ENCODE measurements at regions not wholly inside any gene's neighbourhood (a gene's known extent, or its start where the extent isn't known, plus 50 kb on each side); places are given as distances from the start of the nearest gene placed in this dataset.
A peak's percentile ranks its signal among the peaks of the same experiment; 100 is the strongest.

DNA sequence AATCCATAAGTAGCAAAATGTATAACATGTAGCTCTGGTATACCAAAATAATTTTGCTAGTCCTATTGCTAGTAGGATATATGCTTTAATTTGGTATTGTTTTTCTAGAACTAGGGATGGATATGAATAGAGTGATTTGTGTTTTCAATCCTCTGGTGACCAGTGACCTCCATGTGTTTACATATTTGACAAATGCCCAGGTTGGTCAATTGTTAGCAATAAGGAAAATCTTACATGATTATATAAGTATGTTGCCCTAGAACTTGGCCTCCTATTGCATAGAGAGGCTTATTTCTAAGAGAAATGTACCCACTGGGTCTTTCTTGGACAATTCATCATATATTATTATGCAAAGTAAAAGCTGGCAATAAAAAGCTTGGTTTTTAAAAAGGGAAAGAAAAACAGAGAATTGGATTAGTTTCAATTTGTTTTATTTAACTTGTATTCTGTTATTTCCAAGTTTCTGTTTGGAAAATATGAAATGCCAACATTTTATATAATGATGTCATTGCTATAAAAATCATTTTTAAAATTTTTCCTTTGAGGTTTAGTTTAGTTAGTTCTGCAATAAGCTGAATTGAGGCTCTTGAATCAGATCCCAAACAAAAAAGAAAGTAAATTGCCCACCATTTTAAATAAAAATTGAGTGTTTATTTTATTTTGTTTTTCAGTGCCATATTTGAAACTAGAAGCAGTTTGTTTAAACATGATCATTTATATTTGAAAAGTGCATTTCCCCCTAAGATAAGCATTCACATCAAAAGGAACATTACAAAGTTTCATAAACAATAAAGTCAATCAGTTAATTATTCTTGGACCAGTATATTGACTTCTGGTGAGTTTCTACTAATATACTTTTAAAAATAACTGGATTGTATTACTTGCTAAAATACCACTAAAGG lies 210.9 kb downstream of the ZC3H11B start:
- no peak for DNase-seq (ENCODE audit: low spot score)

DNA sequence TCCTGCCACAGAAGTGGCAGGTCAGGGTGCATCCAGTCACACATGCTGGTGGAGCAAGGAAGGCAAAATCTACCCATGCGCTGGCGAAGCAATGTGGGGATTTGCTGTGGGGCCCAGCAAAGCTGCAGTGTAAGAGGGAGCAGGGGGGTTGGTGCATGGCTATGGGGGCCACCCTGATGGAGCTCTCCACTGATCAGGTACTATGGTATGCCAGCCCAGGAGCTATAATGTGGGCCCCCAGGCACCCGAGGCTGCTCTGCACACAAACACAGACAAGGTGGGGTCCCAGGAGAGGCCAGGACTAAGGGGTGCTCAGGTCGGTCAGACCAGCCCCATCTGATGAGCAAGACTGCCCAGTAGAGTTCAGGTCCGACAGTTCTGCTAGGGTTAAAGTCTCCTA lies 213.5 kb downstream of the ZC3H11B start:
- no peak for DNase-seq (ENCODE audit: low spot score)

- DNase-seq (ENCODE audit: low spot score), result no peak
Observed at GRCh38 chr1:219398815-219399396, 214.0 kb downstream of the ZC3H11B start.

DNA sequence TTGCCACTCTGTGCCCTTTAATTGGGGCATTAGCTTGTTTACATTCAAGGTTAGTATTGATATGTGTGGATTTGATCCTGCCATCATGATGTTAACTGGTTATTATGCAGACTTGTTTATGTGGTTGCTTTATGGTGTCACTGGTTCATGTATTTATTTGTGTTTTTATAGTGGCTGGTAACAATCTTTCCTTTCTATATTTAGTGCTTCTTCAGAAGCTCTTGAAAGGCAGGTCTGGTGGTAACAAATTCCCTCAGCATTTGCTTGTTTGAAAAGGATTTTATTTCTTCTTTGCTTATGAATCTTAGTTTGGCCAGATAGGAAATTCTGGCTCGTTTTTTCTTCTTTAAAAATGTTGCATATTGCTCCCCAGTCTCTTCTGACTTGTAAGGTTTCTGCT lies 215.4 kb downstream of the ZC3H11B start:
- DNase-seq (ENCODE audit: low spot score), result no peak

DNA sequence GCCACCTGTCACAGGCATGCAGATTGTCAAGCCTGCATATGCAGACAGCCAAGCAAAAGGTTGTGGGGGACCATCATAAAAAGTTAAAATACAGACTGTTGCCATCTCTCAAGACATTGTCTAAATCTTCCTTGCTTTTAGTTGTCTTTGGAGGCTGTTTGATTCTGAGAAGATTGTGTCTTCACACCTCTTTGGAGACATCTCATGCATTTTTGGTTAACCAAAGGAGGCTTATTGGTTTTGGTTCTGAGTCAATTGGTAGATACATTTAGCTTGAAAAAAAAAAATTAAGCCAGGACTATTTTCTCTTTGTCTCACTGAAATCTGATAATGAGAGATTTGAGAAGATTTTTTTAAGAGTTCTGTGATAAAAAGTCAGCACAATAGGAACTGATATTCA lies 217.6 kb downstream of the LYPLAL1 start:
- no peak for DNase-seq (ENCODE audit: low spot score)

GRCh38 chr1:219387211-219387610 lies 213.5 kb downstream of the LYPLAL1 start:
- no peak for DNase-seq (ENCODE audit: low spot score)

GRCh38 chr1:219385787-219386427 lies 212.2 kb downstream of the LYPLAL1 start:
- DNase-seq (ENCODE audit: low spot score), result peak; percentile 66

DNA sequence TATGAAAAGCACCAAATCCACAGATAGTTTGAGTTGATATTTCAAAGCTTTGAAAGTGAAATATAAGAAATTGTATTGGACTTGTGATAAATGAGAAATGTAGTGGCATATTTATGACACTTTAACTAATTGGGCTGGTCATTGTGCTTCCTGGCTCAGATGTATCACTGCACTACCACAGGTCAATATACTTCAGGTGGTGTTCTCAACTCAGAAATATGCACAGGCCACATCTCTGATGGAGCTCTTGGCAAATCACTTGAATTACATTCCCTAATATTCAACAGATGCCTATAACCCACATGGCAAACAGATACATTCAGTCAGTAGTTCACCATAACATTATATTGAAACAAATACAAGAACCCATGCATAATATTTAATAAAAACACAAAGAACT lies 209.6 kb downstream of the LYPLAL1 start:
- no peak for DNase-seq (ENCODE audit: low spot score)

DNA sequence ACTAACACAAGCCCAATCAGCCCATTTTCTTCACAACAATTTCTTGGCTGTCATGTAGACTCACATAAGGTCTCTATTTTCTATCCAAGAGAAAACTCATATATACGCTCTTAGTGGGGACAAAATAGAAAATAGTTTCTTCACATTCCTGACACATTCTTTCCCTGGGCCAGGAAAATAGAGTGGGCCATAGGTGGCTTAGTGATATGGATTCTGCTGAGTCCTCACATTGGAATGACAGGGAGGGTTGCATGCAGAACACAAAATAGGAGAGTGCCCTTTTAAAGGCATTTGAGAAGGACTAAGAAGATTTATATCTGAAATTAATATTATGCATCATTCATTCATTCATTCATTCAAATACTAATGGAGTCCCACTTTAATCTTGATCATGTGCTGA lies 207.7 kb downstream of the LYPLAL1 start:
- no peak for DNase-seq (ENCODE audit: low spot score)

DNA sequence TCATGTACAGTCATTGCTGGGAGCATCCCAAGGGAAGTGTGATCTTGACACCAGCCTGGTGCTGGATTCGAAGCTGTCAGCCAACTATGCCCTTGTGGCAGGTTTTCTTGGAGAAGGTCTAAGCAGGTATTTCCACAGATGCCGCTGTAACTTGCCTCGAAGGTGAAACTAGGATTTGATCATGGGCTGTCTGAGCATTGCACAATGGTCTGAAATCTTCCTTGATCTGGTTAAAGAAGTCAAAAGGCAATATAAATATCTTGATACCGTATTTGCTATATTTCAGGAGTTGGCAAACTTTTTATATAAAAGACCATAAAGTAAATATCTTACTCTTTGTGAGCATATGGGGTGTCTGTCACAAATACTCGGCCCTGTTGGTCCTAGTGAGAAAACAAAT lies 206.8 kb downstream of the LYPLAL1 start:
- DNase-seq (ENCODE audit: low spot score), result no peak

DNA sequence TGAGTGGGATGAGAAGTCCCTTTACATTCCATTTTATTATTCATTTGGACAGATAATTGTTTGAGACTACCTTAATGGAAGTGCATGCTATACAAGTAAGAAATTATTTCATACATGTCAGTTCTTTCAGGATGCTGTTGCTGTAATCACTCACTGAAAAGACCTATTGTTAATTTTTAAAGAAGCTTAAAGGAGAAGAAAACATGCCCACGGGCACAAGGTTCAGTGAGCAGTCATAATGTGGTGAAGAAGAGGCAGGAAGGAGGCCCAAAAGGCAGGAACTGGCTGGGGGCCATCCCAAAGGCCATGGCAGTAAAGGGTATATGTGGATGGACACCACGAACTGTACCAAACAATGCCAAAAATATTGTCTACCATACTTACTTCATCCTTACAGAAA lies 206.0 kb downstream of the LYPLAL1 start:
- DNase-seq (ENCODE audit: low spot score), result no peak

- no peak for DNase-seq (ENCODE audit: low spot score)
Observed at GRCh38 chr1:219374636-219375035, 201.0 kb downstream of the LYPLAL1 start.

DNA sequence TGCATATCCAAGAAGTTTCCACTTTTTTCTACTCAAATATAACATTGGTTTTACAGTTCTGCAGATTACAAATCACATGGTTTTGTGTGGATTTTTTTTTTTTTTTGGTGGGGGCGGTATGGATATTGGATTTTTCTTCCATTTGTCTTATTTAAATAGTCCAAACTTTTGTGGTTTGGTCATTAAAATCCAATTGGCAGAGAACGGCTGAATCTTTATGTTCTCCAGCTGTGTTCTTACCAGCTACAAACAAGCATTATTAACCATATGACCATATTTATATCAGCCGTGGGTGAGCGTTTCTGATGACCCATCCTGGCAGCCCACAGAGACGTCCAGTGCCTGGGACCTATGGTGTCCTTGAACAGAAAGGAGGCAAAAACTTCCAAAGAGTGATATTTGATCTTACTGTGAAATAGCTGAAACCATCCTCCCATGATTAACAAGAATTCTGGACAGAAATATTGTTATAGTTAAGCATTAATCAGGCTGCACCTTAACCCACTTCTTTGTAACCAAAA lies 200.4 kb downstream of the LYPLAL1 start:
- no peak for DNase-seq (ENCODE audit: low spot score)

DNA sequence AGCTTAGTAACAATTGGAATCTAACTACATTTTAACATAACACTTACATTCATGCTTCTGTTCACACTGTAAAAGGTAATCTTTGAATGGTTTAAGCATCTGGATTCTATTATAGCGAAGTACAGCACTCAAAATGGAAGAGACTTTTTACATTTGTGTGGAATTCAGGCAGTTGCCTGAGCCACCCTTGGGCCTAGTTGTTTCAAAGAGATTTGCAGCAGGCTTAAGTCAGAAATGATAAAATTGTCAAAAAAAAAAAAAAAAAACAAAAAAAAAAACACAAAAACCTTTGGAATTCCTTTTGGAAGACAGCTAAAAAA lies 199.9 kb downstream of the LYPLAL1 start:
- DNase-seq (ENCODE audit: low spot score), result no peak

DNA sequence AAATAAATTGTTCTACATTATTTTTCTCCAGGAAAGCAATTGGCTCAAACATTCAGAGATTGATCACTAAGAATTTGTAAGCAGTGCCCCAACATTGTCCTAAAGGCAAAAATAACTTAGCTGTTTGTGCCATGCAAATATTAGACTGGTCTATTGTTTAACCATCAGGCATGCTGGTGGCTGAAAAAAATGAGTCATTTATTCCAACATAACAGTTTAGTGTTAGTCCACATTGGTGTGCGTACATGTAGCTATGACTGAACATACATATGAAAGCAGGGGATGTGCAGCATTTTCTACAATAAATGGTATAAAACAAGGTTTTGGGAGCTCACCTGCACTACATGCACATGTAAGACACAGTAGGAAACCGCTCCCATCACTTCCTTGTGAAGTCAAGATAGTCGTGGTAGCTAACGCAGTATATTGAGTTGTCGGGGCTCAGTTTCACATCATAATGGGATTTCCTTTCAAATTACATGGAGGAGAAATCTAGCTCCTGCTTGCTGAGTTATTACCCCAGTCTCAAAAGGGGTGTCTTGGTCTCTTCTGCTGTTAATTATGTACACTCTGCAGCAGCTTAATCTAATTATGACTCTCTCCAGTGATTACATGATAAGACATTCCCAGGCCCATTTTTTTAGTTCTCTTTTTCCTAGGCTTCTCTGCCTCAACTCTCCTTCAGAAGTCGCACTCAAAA lies 199.4 kb downstream of the LYPLAL1 start:
- DNase-seq (ENCODE audit: low spot score), result no peak

DNA sequence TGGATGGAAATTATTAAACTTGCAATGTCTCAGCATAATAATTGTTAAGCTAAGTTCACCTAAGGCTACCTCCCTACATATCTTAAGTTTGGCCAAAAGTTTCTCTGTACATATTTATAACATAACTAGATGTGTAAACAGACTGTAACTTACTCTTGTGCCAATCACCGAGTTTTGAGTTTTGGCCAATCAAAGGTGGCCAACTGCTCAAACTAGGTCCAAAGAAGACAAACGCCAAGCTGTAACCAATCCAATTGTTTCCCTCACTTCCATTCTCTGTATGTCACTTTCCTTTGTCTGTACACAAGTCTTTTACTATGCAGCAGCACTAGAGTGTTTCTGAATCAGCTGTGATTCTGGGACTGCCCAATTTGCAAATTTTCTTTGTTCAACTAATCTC lies 197.8 kb downstream of the LYPLAL1 start:
- DNase-seq (ENCODE audit: low spot score), result no peak

DNA sequence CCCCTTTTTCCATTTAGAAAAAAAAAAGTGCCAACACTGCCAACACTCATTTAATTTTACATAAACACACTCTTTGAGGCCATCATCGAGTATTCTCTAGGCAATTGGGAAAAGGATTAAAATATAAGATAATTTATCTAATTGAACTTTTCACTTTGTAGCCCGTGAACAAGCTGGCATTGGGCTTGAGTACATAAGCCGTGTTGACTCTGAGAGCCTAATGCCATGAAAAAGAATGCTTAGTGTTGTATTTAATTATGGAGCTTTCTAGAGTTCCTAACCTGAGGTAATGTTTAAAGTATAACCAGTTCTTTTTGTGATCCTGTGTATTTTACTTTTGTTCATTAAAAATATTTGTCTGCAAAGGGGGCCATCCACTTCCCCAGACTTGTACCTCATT lies 193.8 kb downstream of the LYPLAL1 start:
- DNase-seq (ENCODE audit: low spot score), result no peak

DNA sequence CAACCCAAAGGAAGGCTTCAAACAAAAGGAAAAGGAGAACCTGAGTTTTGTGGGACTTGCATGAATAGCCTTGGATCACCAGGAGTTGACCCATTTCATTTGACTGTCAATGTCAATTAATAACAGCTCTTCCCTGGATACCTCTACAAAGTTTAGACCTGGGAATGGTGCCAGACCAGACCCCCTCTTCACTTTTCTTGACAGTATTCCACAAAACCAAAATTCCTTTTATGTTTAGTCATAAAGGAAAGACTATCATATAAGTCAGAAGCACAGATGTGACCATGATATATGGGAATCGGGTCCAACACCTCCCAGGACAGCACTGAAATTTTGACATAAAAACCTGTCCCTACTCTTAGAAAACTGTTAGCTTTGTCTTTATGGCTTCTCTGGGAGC lies 191.8 kb downstream of the LYPLAL1 start:
- DNase-seq (ENCODE audit: low spot score), result no peak

GRCh38 chr1:219362702-219363101 lies 189.0 kb downstream of the LYPLAL1 start:
- no peak for DNase-seq (ENCODE audit: low spot score)

DNA sequence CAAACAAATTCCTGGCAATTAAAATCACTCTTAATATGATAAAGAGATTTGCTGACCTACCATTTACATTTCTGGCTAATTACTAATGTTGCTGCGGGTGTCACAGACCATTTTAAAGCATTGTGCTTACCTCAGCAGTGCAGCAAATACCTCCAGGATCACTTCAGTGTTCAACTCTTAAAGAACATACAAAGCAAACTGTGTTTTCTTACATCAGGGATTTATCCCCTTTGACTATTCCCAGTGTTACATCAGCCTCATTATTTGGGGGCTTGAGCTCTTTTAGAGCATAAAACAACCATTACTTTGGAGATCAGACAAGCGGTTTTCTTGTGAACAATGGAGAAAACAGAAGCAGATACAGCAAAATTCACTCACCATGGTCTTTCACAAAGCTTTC lies 185.4 kb downstream of the LYPLAL1 start:
- DNase-seq (ENCODE audit: low spot score), result no peak

- no peak for DNase-seq (ENCODE audit: low spot score)
Observed at GRCh38 chr1:219358080-219358479, 184.4 kb downstream of the LYPLAL1 start.

GRCh38 chr1:219354962-219355361 lies 181.3 kb downstream of the LYPLAL1 start:
- no peak for DNase-seq (ENCODE audit: low spot score)

Data from NAMALWA (cell line).